ENCODE measurements at regions not wholly inside any gene's neighbourhood (a gene's known extent, or its start where the extent isn't known, plus 50 kb on each side); places are given as distances from the start of the nearest gene placed in this dataset.

DNA sequence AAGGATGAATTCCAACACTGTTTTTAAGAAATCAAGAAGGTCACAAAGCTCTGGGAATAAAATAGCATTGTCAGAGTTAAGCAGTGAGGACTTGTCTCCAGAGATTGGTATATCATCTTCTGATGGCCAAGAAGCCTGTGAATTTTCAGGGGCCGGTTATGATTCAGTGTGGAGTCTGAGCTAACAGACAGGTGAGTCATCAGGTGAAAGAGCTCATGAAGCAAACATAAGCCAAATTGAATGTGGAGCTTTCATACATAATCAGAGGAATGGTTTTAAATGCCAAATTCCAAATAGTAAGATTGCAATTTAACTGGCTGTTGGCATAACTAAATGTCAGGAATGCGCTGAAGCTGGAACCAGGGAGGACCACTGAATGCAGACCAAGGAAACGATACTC lies 494.2 kb downstream of the MTRR start:
- DNase-seq (ENCODE audit: low read depth in 1 of 2, low spot score in 1 of 2): peak in 1 of 2 experiments; percentile 18
- TF ChIP-seq JUND (IDR thresholded peaks at IDR 0.05; ENCODE audit: low read depth): no peak
- in situ Hi-C loops (cut with HindIII; ENCODE audit: low pct_unique_long_range_greater_than_20kb, low sequenced_read_pairs): no loop called here

DNA sequence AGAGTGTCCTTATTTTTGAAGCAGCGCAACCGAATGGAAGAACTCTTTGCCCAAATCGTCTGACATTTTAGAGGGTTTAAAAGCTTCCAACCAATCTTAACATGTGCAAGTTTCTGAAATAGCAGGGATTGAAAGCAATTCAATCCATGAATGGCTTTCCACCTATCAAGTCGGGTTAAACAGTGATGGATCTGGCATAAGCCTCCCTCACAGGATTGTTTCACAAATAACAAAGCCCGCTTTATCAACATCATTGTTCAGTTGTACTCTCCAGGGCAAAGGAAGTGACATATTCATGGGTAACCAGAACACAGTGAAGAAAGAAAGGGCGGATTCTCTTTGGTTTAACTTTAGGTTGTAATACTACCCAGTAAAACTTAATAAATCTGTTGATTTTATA lies 497.3 kb downstream of the MTRR start:
- TF ChIP-seq JUND (IDR thresholded peaks at IDR 0.05; ENCODE audit: low read depth): no peak
- in situ Hi-C loops (cut with HindIII; ENCODE audit: low pct_unique_long_range_greater_than_20kb, low sequenced_read_pairs): no loop called here
- no peak for DNase-seq (ENCODE audit: low read depth in 1 of 2, low spot score in 1 of 2)

DNA sequence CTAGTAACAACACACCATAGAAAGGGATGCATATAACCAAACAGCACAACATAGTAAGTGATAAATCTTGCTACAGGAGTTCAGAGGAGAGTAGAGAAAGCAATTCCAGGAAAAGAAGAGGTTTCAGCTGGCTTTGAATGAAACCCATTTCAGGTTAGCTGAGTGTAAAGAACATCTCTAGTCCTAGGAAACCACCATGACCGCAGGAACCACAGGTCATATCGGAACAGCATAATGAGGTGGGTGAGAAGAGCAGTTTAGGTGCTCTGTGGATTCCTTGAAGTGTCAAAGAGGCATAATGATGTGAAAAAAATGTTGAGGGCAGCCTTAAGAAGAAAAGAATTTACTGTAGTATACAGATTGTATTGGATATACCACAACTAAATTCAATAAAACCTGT lies 507.5 kb downstream of the MTRR start:
- DNase-seq (ENCODE audit: low read depth in 1 of 2, low spot score in 1 of 2): no peak
- TF ChIP-seq JUND (IDR thresholded peaks at IDR 0.05; ENCODE audit: low read depth): no peak
- in situ Hi-C loops (cut with HindIII; ENCODE audit: low pct_unique_long_range_greater_than_20kb, low sequenced_read_pairs): no loop called here

DNA sequence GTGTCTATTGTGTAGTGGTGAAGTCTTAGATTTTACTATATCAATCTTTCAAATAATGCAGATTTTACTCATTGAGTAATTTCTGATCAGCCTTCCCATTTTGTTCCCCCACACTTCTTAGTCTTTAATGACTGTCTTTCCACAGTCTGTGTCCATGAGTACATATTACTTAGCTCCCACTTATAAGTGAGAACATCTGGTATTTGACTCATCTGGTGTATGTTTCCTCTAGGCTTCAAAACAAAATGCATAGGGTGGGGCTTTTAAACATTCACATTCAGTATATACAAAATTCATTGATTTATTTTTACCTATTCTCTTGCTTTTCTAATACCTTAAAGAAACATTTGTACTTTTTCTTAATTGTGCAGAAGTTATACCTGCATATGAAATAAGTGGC lies 513.0 kb downstream of the MTRR start:
- DNase-seq (ENCODE audit: low read depth in 1 of 2, low spot score in 1 of 2): no peak
- in situ Hi-C loops (cut with HindIII; ENCODE audit: low pct_unique_long_range_greater_than_20kb, low sequenced_read_pairs): no loop called here
- TF ChIP-seq JUND (IDR thresholded peaks at IDR 0.05; ENCODE audit: low read depth): no peak

DNA sequence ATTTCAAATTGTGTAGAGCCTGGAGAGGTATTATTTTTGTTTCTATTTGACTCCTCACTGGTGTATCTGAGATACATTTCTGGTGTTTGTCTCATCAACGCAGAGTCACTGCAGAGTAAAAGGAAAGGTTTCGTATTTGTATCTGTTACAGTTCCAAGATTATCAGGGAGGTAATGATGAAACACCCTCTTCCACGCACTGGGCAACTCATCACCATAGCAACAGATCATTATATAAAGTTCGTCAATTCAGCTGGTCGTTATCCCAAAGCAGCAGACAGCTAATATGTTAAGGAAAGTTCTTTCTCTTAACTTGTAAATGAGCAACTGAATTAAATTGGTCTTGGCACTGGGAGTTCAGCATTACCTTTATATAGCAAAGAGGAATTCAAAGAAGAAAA lies 513.5 kb downstream of the MTRR start:
- in situ Hi-C loops (cut with HindIII; ENCODE audit: low pct_unique_long_range_greater_than_20kb, low sequenced_read_pairs): no loop called here

DNA sequence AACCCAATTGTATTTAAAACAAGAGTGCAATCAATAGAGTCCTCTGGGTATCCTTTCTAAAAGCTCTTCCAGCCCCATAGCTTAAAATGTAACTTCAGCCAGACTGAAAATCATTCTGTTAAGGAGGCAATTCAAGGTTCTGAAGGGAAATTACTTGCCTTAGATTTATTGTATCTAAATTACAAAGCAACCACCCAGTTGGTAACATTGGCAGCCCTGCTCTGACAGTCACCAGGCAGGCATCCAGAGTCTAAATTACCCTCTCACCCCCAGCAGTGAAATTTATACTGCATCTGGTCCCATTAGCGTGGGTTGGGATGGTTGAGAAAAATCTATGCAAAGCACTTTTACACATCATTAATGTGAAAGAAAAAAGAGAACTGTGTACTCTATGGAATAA lies 514.7 kb downstream of the MTRR start:
- in situ Hi-C loops (cut with HindIII; ENCODE audit: low pct_unique_long_range_greater_than_20kb, low sequenced_read_pairs): no loop called here
- no peak for TF ChIP-seq JUND (IDR thresholded peaks at IDR 0.05; ENCODE audit: low read depth)
- no peak for DNase-seq (ENCODE audit: low read depth in 1 of 2, low spot score in 1 of 2)

More for the DNA sequence above, 513.5 kb downstream of the MTRR start:
- TF ChIP-seq JUND (IDR thresholded peaks at IDR 0.05; ENCODE audit: low read depth): no peak
- DNase-seq (ENCODE audit: low read depth in 1 of 2, low spot score in 1 of 2): no peak

DNA sequence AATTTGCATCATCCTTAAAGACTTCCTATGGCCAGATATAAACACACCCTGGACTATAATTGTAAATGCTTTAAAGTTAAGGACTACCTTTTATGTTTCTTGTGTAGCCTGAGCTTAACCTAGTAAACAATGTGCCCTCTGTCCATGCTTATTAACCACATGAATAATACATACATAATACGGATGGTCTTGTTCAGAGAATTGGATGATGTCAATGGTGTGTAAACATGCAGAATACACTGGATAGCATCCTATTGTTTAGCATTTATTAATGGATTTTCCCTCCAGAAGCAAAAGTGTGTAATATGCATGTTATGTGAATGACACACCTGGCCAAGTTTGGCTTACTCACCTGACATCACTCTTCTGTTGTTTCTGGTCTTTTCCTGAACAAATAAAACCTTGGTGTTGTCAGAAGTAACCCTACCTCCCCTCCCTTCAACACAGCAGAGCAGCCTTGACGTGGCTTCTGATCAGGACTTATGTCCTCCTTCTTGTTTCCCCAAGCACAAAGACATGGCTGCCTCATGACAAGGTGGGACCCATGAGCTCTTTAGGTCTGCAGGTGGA lies 517.9 kb downstream of the MTRR start:
- in situ Hi-C loops (cut with HindIII; ENCODE audit: low pct_unique_long_range_greater_than_20kb, low sequenced_read_pairs): no loop called here
- no peak for TF ChIP-seq JUND (IDR thresholded peaks at IDR 0.05; ENCODE audit: low read depth)
- DNase-seq (ENCODE audit: low read depth in 1 of 2, low spot score in 1 of 2): no peak

DNA sequence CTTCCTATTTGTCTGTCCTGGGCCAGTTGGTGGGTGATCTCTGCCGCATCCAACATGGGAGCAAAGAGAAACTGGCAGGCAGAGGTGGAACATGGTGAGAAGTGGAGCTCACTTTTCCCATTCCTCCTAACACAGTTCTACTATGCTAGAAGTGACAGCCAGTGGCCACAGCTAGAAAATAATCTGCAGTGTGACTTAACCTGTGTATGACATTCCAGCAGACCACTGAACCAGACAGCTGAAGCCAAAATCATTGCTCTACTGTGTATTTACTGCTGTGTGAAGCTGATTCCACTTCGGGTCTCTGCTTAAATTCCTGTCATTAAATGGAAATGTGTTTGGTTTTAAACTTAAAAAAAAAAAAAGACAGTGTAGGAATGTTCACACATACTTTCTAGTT lies 523.0 kb downstream of the MTRR start:
- no peak for DNase-seq (ENCODE audit: low read depth in 1 of 2, low spot score in 1 of 2)
- in situ Hi-C loops (cut with HindIII; ENCODE audit: low pct_unique_long_range_greater_than_20kb, low sequenced_read_pairs): no loop called here

DNA sequence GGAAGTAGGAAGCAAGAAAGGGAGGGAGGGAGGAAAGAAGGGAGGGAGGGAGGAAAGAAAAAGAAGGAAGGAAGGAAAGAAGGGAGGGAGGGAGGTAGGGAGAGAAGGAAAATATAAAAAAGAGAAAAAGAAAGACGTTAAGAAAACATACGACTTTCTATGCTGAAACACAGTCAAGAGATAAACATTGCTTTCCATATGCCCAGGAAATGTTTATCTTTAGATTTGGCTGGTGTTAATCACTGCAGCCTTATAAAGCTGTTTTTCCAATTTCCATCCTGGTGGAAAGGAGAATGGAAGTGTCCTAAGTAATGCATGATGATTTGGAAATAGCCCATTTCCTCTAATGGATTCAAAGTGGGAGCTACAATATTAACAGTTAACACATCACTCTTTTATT lies 524.3 kb downstream of the MTRR start:
- in situ Hi-C loops (cut with HindIII; ENCODE audit: low pct_unique_long_range_greater_than_20kb, low sequenced_read_pairs): no loop called here
- no peak for DNase-seq (ENCODE audit: low read depth in 1 of 2, low spot score in 1 of 2)
- TF ChIP-seq JUND (IDR thresholded peaks at IDR 0.05; ENCODE audit: low read depth): no peak

More for the DNA sequence above, 523.0 kb downstream of the MTRR start:
- TF ChIP-seq JUND (IDR thresholded peaks at IDR 0.05; ENCODE audit: low read depth): no peak

DNA sequence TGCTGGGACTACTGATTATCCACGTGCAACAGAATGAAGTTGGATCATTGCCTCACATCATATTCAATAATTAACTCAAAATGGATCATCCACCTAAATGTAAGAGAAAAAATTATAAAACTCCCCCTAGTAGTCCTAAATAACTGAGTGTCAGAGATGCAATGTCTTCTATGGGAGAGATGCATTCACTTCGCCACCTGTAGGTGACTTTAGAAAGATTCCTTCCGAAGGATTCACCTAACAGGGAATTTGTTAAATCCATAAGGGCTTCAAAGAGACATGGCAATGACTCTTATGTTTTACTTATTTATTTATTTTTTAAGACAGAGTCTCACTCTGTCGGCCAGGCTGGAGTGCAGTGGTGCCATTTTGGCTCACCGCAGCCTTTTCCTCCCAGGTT lies 526.0 kb downstream of the MTRR start:
- TF ChIP-seq JUND (IDR thresholded peaks at IDR 0.05; ENCODE audit: low read depth): no peak
- peak; percentile 21 to 54 for DNase-seq (ENCODE audit: low read depth in 1 of 2, low spot score in 1 of 2)
- in situ Hi-C loops (cut with HindIII; ENCODE audit: low pct_unique_long_range_greater_than_20kb, low sequenced_read_pairs): no loop called here

DNA sequence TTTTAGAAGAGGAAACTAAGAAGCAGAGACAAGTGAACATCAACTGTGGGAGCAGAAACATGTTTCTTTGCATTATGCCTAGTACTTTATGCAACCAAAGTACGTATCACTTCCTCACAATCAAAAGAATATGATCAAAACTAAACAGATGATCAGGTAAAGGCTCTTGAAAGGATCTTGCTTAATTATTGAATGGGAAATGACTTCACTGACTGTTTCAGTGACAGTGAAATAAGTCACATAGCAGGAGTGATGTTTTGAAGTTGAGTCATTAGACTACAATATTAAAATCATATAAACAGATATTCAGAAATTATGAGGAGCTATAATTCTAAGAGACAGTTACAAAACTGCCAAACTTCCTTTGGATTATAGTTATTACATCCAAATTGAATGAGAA lies 527.3 kb downstream of the MTRR start:
- TF ChIP-seq JUND (IDR thresholded peaks at IDR 0.05; ENCODE audit: low read depth): no peak
- DNase-seq (ENCODE audit: low read depth in 1 of 2, low spot score in 1 of 2): no peak
- in situ Hi-C loops (cut with HindIII; ENCODE audit: low pct_unique_long_range_greater_than_20kb, low sequenced_read_pairs): no loop called here

DNA sequence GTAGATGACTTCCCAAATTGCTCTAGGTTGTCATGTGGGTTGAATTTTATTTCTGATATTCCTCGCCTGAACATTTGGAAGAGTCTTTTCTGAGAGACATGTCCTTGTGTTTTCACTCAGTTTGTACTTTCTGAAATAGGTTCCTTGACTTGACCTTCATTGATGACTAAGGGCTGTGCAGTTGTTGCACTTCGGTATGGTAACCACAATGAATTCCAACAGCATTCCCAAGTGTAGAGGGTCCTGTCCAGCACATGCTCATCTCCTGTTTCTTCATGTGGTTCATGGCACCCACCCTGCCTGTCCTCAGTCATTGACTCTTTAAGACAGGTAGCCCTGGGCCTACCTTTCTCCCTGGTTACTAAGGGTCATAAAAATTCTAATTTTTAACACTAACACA lies 527.8 kb downstream of the MTRR start:
- DNase-seq (ENCODE audit: low read depth in 1 of 2, low spot score in 1 of 2): no peak
- in situ Hi-C loops (cut with HindIII; ENCODE audit: low pct_unique_long_range_greater_than_20kb, low sequenced_read_pairs): no loop called here
- no peak for TF ChIP-seq JUND (IDR thresholded peaks at IDR 0.05; ENCODE audit: low read depth)

DNA sequence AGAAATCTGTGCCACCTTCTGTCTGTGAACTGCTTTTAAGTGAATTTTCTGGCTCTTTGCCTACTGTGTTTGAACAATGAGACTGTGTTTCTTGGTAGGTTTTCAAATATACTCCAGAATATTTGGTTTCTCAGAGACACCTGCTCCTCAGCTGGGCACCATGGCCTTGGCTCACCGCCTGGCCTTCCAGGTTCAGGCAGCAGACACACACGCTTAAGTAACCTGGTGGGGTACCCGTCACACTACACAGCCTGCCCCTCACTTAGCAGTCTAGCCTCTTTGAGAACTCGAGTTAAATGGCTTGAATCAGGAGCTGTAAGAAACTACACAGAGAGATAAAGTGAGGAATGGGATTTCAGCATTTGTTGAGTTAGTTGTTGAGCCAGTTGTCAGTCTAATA lies 530.5 kb downstream of the MTRR start:
- TF ChIP-seq JUND (IDR thresholded peaks at IDR 0.05; ENCODE audit: low read depth): no peak
- DNase-seq (ENCODE audit: low read depth in 1 of 2, low spot score in 1 of 2): no peak
- in situ Hi-C loops (cut with HindIII; ENCODE audit: low pct_unique_long_range_greater_than_20kb, low sequenced_read_pairs): no loop called here

DNA sequence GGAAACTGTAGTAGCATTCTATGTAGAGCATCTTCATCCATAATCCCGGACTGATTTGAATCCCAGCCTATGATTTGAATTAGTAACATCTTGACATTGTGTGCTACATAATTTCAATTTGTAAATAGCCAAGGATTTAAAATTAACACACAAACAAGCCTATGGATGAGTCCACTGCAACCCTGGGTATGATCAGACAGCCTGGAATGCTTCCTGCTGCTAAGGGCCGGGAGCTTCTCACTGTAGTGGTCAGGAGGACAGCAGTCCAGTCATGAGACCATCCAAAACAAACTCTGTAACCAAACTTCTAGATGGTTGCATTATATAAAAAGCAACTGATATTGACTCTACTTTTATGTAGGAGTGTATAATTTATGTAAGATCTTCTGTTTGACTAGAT lies 539.3 kb downstream of the MTRR start:
- in situ Hi-C loops (cut with HindIII; ENCODE audit: low pct_unique_long_range_greater_than_20kb, low sequenced_read_pairs): no loop called here
- no peak for TF ChIP-seq JUND (IDR thresholded peaks at IDR 0.05; ENCODE audit: low read depth)

More for the DNA sequence above, 539.3 kb downstream of the MTRR start:
- no peak for DNase-seq (ENCODE audit: low read depth in 1 of 2, low spot score in 1 of 2)
